G401.6 (cell line): ENCODE measurements at regions not wholly inside any gene's neighbourhood (a gene's known extent, or its start where the extent isn't known, plus 50 kb on each side); places are given as distances from the start of the nearest gene placed in this dataset.
"Not testable (repeated sequence)": the region's sequence is repeated elsewhere in the genome, so short reads cannot be mapped to it uniquely, and the experiment has no call there.

Experiments used
- FAIRE-seq: peaks from 2 replicates; lab custom pipeline; 2012; peaks lifted over from hg19 to GRCh38; lab: Jason Lieb, UNC

DNA sequence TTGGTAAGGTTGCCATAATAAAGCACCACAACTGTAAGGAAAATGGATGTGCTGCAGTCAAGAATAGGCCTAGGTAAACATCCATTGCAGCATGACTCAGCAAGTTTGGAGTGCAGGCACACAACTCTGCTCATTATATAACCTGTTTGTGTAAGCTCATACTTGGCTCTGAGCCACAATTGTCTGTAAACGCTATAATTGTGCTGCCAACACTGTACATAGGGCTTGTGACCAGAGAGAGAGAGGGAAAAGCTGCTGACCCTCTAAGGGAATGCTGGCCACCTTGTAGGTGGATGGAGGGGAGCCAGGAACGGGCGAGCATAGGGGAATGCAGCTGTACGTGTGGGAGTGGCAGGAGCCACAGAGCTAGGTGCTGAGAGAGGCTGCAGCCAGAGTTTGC, 2186.5 kb upstream of the ACO1 start:
- no peak for FAIRE-seq

DNA sequence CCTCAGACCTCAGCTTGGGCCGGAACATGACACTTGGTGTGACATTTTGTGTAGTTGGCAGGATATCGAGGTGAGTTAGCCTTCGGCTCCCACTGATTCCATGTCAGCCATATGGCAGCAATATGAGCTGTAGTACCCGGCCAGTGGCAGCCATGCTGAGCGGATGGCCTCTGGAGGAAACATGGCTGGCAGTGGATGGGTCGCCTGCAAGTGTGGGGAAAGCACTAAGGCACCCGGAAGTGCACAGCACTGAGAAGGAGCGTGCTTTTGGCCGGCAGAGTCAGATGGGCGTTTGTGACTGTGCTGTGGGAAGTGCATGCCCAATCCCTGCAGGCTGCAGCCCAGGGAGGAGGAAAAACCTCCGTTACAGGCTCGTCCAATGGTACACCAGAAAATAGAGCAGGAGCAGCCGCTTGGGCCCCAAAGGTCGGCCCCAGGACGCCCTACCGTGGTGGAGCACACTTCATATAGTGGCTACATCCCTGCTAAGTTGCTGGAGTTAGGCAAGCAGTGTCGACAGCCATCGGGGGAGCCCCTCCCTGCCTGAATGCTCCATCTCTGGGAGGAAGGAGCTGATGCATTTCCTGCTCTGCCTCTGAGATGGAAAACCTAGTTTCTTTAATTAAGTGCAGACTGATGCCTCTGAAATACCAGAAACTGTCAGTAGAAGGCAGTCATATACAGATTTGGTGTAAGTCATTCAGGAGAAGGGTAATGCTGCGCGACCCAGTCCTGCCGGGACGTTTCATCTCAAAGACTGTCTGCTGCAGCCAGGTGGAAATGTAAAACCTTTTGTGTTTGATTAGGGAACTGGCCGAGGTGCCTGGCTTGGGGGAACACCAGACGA, 2185.8 kb upstream of the ACO1 start:
- no peak for FAIRE-seq

DNA sequence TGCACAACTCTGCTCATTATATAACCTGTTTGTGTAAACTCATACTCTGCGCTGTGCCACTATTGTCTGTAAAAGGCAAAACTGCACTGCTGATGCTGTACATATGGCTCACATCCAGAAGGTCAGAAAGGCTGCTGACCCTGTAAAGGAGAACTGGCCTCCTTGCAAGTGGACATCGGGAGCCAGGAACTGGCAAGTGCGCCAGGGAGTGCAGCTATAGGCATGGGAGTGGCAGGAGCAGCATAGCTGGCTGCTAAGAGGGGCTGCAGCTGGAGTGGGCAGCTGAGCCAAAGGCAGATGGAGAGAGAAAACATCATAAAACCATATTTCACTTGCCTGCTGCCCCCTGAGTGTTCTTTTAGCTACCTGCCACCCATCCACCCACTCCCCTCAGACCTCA, 2183.4 kb upstream of the ACO1 start:
- no peak for FAIRE-seq

- FAIRE-seq, result no peak
These were observed 2149.4 kb upstream of the ACO1 start for GRCh38 chr9:30235068-30235467.

GRCh38 chr9:30235564-30235963, 2148.9 kb upstream of the ACO1 start:
- no peak for FAIRE-seq

GRCh38 chr9:30239878-30240277, 2144.6 kb upstream of the ACO1 start:
- no peak for FAIRE-seq

DNA sequence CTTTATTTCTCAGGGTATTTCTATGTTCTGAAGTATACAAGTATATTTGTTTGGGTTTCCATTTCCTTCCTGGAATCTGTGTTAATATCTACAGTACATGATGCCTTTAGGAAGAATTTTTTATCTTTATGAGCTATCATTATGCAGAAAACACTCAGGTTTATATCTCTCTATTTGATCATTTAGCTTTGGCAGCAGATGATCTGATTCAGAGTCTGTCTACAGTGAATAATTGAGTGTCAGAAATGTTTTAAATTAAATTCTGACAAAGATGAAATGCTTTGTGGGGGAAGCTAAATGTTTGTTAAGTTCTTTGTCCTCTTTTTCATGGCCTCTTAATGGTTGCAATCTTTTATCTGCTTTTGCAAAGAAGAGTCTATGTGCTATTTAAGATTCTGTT, 2141.0 kb upstream of the ACO1 start:
- no peak for FAIRE-seq

GRCh38 chr9:30244877-30245276, 2139.6 kb upstream of the ACO1 start:
- no peak for FAIRE-seq

- no peak for FAIRE-seq
These were observed 2133.6 kb upstream of the ACO1 start for GRCh38 chr9:30250872-30251271.

DNA sequence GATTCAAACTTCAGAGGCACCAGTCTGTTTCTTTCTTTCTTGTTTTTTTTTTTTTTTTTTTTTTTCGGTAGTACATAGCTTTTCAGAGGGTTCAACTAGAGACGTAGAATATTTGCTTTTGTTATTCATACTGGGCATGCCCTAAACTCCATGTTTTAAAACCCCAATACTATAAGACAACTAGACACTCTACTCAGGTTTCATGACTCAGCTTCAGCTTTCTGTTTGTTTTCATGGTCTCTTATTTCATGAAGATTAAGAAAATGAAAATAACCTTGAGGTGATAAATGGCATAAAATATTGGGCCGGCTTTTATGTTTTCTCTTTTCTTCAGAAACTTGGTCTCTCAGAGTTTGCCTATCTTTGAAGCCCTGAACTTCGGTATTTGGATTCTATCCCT, 2126.3 kb upstream of the ACO1 start:
- no peak for FAIRE-seq

- no peak for FAIRE-seq
These were observed 2104.1 kb upstream of the ACO1 start for GRCh38 chr9:30280229-30280900.

- no peak for FAIRE-seq
These were observed 2095.0 kb upstream of the ACO1 start for GRCh38 chr9:30289435-30289834.

GRCh38 chr9:30292026-30292425, 2092.4 kb upstream of the ACO1 start:
- not testable (repeated sequence) for FAIRE-seq

DNA sequence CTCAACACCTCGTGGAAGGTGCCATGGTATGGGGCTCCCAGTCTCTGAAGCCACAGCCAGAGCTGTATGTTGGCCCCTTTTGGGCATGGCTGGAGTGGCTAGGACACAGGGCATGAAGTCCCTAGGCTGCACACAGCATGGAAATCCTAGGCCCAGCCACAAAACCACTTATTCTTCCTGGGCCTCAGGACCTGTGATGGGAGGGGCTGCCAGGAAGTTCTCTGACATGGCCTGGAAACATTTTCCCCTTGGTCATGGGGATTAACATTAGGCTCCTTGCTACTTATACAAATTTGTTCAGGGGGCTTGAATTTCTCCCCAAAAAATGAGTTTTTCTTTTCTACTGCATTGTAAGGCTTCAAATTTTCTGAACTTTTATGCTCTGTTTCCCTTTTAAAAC, 2091.2 kb upstream of the ACO1 start:
- no peak for FAIRE-seq

GRCh38 chr9:30299126-30299780, 2085.2 kb upstream of the ACO1 start:
- no peak for FAIRE-seq

DNA sequence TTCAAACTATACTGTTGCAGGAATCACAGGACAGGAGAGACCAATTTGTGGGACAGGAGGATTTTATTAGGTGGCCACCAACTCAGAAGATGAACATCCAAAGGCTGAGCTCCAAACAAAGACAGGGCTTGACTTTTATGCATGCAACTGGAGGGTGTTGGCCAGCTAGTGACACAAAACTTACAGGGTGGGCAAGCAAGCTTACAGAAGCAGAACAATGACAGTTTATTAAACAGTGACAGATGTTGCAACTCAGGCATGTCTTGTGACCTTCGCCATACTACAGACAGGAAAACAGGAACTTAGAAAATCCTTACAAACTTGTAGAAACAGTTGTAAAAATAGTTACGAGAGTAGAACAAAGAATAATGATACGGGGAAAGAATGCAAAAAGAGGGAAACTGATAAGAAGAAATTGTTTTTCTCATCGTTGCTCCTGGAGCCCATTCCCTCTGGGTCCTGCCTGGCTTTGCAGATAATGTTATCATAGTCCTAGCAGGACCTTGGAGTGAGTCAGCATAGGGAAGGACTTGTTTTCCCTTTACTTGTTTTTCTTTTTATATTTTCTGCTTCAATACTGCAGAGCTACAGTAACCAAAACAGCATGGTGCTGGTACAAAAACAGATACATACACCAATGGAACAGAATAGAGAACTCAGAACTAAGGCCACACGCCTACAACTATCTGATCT, 2083.0 kb upstream of the ACO1 start:
- FAIRE-seq, result no peak

- FAIRE-seq, result no peak
These were observed 2073.7 kb upstream of the ACO1 start for GRCh38 chr9:30310711-30311110.

- FAIRE-seq, result no peak
These were observed 2055.0 kb upstream of the ACO1 start for GRCh38 chr9:30329431-30329830.

GRCh38 chr9:30348904-30349303, 2035.5 kb upstream of the ACO1 start:
- no peak for FAIRE-seq

GRCh38 chr9:30349526-30350513, 2034.6 kb upstream of the ACO1 start:
- no peak for FAIRE-seq

DNA sequence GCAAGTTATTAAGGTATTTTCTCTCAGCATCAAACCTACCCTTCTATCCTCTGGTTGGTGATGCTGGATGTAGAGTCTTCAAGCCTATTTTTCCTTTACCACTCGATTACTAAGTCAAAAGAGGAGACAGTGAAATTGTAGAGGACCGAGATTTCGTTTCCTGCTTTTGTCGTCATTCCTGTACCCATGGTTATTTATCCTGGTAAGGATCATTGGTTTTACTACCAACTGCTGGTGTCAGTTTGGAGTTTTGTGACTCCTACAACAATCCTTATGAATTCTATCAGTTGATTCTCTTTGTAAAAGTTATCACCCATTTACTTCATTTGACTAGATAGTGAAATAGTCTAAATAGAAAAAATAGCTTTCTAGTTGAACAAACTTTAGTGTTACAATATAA, 2028.2 kb upstream of the ACO1 start:
- no peak for FAIRE-seq

DNA sequence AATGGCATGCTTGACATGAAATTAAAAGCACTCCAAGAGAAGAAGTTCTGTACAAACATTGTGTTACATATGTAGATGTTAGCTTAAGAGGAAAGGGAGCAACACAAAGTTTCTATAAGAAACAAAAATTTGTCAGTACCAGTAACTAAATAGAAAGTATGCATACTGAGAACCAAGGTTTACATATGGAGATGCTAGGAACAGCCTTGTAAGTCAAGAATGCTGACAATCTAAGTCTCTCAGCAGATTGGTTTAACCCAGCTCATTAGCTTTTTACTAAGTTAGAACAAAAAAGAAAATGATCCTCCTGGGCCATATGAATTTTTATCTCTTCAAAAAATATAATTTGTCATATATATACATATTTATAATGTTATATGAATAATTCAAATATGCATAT, 2022.1 kb upstream of the ACO1 start:
- FAIRE-seq, result no peak
